ENCODE measurements at regions not wholly inside any gene's neighbourhood (a gene's known extent, or its start where the extent isn't known, plus 50 kb on each side); places are given as distances from the start of the nearest gene placed in this dataset.

GRCh38 chr3:124075753-124076152 lies 83.8 kb upstream of the ROPN1 start:
- no peaks in the 10 kb centered on the region for H3K4me1 ChIP-seq (ENCODE audit: control insufficient read depth in 2 of 3, insufficient read depth in 2 of 3, low read depth in 1 of 3, low read length in 3 of 3)
- FAIRE-seq (no peak), DNase-seq (no peak)
- H3K27me3 ChIP-seq (ENCODE audit: control insufficient read depth, insufficient read depth, low read length): no peaks in the 10 kb centered on the region
- no peaks in the 10 kb centered on the region for H3K36me3 ChIP-seq (ENCODE audit: control insufficient read depth in 2 of 3, insufficient read depth in 3 of 3, low read length in 3 of 3)
- no peak overlapping the region for H3K4me3 ChIP-seq (ENCODE audit: low read length in 3 of 3)
- intact Hi-C loops (cut with DNase I): no loop called here
- no peak for TF ChIP-seq CTCF (IDR thresholded peaks at IDR 0.05; ENCODE audit: borderline replicate concordance, extremely low read depth, insufficient read depth)
- no peak overlapping the region for H3K9ac ChIP-seq (ENCODE audit: low read length in 3 of 3)
- no peak overlapping the region for H3K27ac ChIP-seq (ENCODE audit: low read depth in 2 of 2, low read length in 2 of 2)
- H3K9me3 ChIP-seq (ENCODE audit: control insufficient read depth in 2 of 3, insufficient read depth in 1 of 3, low read length in 3 of 3): no peaks in the 10 kb centered on the region

- DNase-seq (no peak), FAIRE-seq (no peak)
- Histone ChIP-seq H3K27ac (ENCODE audit: low read depth in 2 of 2, low read length in 2 of 2) (no peak overlapping the region), H3K27me3 (ENCODE audit: control insufficient read depth, insufficient read depth, low read length) (no peaks in the 10 kb centered on the region), H3K4me1 (ENCODE audit: control insufficient read depth in 2 of 3, insufficient read depth in 2 of 3, low read depth in 1 of 3, low read length in 3 of 3) (no peaks in the 10 kb centered on the region), H3K4me3 (ENCODE audit: low read length in 3 of 3) (no peak overlapping the region), H3K36me3 (ENCODE audit: control insufficient read depth in 2 of 3, insufficient read depth in 3 of 3, low read length in 3 of 3) (no peaks in the 10 kb centered on the region), H3K9me3 (ENCODE audit: control insufficient read depth in 2 of 3, insufficient read depth in 1 of 3, low read length in 3 of 3) (no peaks in the 10 kb centered on the region), H3K9ac (ENCODE audit: low read length in 3 of 3) (no peak overlapping the region)
- intact Hi-C loops (cut with DNase I): no loop called here
- no peak for TF ChIP-seq CTCF (IDR thresholded peaks at IDR 0.05; ENCODE audit: borderline replicate concordance, extremely low read depth, insufficient read depth)
These were observed 84.3 kb upstream of the ROPN1 start for GRCh38 chr3:124076235-124076634.

- H3K9me3 ChIP-seq (ENCODE audit: control insufficient read depth in 2 of 3, insufficient read depth in 1 of 3, low read length in 3 of 3): no peaks in the 10 kb centered on the region
- no peak overlapping the region for H3K9ac ChIP-seq (ENCODE audit: low read length in 3 of 3)
- no peak overlapping the region for H3K4me3 ChIP-seq (ENCODE audit: low read length in 3 of 3)
- H3K27ac ChIP-seq (ENCODE audit: low read depth in 2 of 2, low read length in 2 of 2): no peak overlapping the region
- intact Hi-C loops (cut with DNase I): no loop called here
- peak; percentile 81 for TF ChIP-seq CTCF (IDR thresholded peaks at IDR 0.05; ENCODE audit: borderline replicate concordance, extremely low read depth, insufficient read depth)
- H3K27me3 ChIP-seq (ENCODE audit: control insufficient read depth, insufficient read depth, low read length): no peaks in the 10 kb centered on the region
- peak in 2 of 5 donors; percentile 53 to 63 for DNase-seq
- FAIRE-seq: peak; percentile 96
- H3K4me1 ChIP-seq (ENCODE audit: control insufficient read depth in 2 of 3, insufficient read depth in 2 of 3, low read depth in 1 of 3, low read length in 3 of 3): peaks cover 0 to 3% (median 0%) of the 10 kb centered on the region in 3 donors
- no peaks in the 10 kb centered on the region for H3K36me3 ChIP-seq (ENCODE audit: control insufficient read depth in 2 of 3, insufficient read depth in 3 of 3, low read length in 3 of 3)
These were observed 87.3 kb upstream of the ROPN1 start for GRCh38 chr3:124078953-124079911.
